ENCODE measurements at regions not wholly inside any gene's neighbourhood (a gene's known extent, or its start where the extent isn't known, plus 50 kb on each side); places are given as distances from the start of the nearest gene placed in this dataset.

DNA sequence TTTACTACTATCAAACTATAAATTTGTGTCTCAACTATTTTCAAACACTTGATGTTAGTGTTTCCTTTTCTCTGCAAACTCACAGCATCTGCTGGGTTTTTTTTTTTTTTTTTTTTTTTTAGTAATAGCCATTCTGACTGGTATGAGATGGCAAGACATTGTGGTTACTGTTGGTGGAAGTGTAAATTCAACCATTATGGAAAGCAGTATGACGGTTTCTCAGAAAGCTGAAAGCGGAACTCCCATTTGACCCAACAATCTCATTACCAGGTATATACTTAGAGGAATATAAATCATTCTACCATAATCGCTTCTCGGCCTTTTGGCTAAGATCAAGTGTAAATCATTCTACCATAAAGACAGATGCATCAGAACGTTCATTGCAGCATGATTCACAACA, 608.3 kb upstream of the ZP4 start:
- Histone ChIP-seq H3K4me3 (ENCODE audit: low read depth, low read length) (no peak overlapping the region), H3K27me3 (ENCODE audit: control insufficient read depth, insufficient read depth, low read length) (no peaks in the 10 kb centered on the region), H3K36me3 (ENCODE audit: control insufficient read depth, insufficient read depth, low read length) (no peaks in the 10 kb centered on the region)
- no peak for TF ChIP-seq CTCF (IDR thresholded peaks at IDR 0.05; ENCODE audit: insufficient read depth, low read depth, low read length)
- ChIA-PET POLR2A (no interaction called here), CTCF (no interaction called here)
- DNase-seq (ENCODE audit: low read depth) = no peak

DNA sequence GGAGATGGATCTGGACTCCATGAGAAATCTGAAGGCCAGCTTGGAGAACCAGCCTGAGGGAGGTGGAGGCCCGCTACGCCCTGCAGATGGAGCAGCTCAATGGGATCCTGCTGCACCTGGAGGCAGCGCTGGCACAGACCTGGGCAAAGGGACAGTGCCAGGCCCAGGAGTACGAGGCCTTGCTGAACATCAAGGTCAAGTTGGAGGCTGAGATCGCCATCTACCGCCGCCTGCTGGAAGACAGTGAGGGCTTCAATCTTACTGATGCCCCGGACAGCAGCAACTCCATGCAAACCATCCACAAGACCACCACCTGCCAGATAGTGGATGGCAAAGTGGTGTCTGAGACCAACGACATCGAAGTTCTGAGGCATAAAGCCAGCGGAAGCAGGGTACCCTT, 601.5 kb upstream of the ZP4 start:
- POLR2A ChIA-PET = no interaction called here
- no peak for DNase-seq (ENCODE audit: low read depth)

GRCh38 chr1:238491265-238491664, 600.5 kb upstream of the ZP4 start:
- no peak for TF ChIP-seq CTCF (IDR thresholded peaks at IDR 0.05; ENCODE audit: insufficient read depth, low read depth, low read length)
- CTCF ChIA-PET = interaction anchor here (0.8 kb wide), 1 partner anchor 12 kb away, joined by 3 read pairs; no protein-coding TSS in a partner anchor
- POLR2A ChIA-PET = no interaction called here
- Histone ChIP-seq H3K27me3 (ENCODE audit: control insufficient read depth, insufficient read depth, low read length) (no peaks in the 10 kb centered on the region), H3K4me3 (ENCODE audit: low read depth, low read length) (no peak overlapping the region), H3K36me3 (ENCODE audit: control insufficient read depth, insufficient read depth, low read length) (no peaks in the 10 kb centered on the region)
- no peak for DNase-seq (ENCODE audit: low read depth)

More for the DNA sequence above, 601.5 kb upstream of the ZP4 start:
- no peaks in the 10 kb centered on the region for H3K27me3 ChIP-seq (ENCODE audit: control insufficient read depth, insufficient read depth, low read length)
- no peak for TF ChIP-seq CTCF (IDR thresholded peaks at IDR 0.05; ENCODE audit: insufficient read depth, low read depth, low read length)
- H3K36me3 ChIP-seq (ENCODE audit: control insufficient read depth, insufficient read depth, low read length) = no peaks in the 10 kb centered on the region
- CTCF ChIA-PET = no interaction called here
- H3K4me3 ChIP-seq (ENCODE audit: low read depth, low read length) = no peak overlapping the region

GRCh38 chr1:238489006-238489405, 598.3 kb upstream of the ZP4 start:
- DNase-seq (ENCODE audit: low read depth) = no peak
- ChIA-PET POLR2A (no interaction called here), CTCF (interaction anchor here (0.5 kb wide), 1 partner anchor 243 kb away, joined by 4 read pairs; no protein-coding TSS in a partner anchor)

GRCh38 chr1:238488401-238488800, 597.7 kb upstream of the ZP4 start:
- H3K4me3 ChIP-seq (ENCODE audit: low read depth, low read length) = no peak overlapping the region
- no peaks in the 10 kb centered on the region for H3K27me3 ChIP-seq (ENCODE audit: control insufficient read depth, insufficient read depth, low read length)
- ChIA-PET POLR2A (no interaction called here), CTCF (interaction anchor here (0.5 kb wide), 1 partner anchor 243 kb away, joined by 4 read pairs; no protein-coding TSS in a partner anchor)
- no peak for DNase-seq (ENCODE audit: low read depth)
- no peak for TF ChIP-seq CTCF (IDR thresholded peaks at IDR 0.05; ENCODE audit: insufficient read depth, low read depth, low read length)
- no peaks in the 10 kb centered on the region for H3K36me3 ChIP-seq (ENCODE audit: control insufficient read depth, insufficient read depth, low read length)

More at GRCh38 chr1:238489006-238489405, 598.3 kb upstream of the ZP4 start:
- H3K4me3 ChIP-seq (ENCODE audit: low read depth, low read length) = no peak overlapping the region
- H3K27me3 ChIP-seq (ENCODE audit: control insufficient read depth, insufficient read depth, low read length) = no peaks in the 10 kb centered on the region
- H3K36me3 ChIP-seq (ENCODE audit: control insufficient read depth, insufficient read depth, low read length) = no peaks in the 10 kb centered on the region
- no peak for TF ChIP-seq CTCF (IDR thresholded peaks at IDR 0.05; ENCODE audit: insufficient read depth, low read depth, low read length)

All from BJ (cell line).